Activated gamma-delta T cell treated with Interleukin-2 at 50 U/mL for 16 hours (primary cell): ENCODE measurements at regions not wholly inside any gene's neighbourhood (a gene's known extent, or its start where the extent isn't known, plus 50 kb on each side); places are given as distances from the start of the nearest gene placed in this dataset.

Experiments
- DNase-seq: peaks from one replicate; pipeline ENCODE4 v3.0.0-alpha.2; 2020

- DNase-seq: no peak
Observed at GRCh38 chr10:113447278-113447677, 105.6 kb upstream of the HABP2 start.

GRCh38 chr10:113449006-113449695 lies 103.7 kb upstream of the HABP2 start:
- DNase-seq: no peak

GRCh38 chr10:113450046-113450804 lies 102.6 kb upstream of the HABP2 start:
- DNase-seq: no peak

GRCh38 chr10:113450906-113451305 lies 101.9 kb upstream of the HABP2 start:
- DNase-seq: no peak

- DNase-seq: no peak
Observed at GRCh38 chr10:113452146-113452845, 100.6 kb upstream of the HABP2 start.

- DNase-seq: no peak
Observed at GRCh38 chr10:113453351-113453750, 99.5 kb upstream of the HABP2 start.

- DNase-seq: no peak
Observed at GRCh38 chr10:113454341-113455061, 98.4 kb upstream of the HABP2 start.

GRCh38 chr10:113455947-113456346 lies 96.9 kb upstream of the HABP2 start:
- no peak for DNase-seq

GRCh38 chr10:113456741-113457140 lies 96.1 kb upstream of the HABP2 start:
- DNase-seq: no peak

- no peak for DNase-seq
Observed at GRCh38 chr10:113457408-113457807, 95.4 kb upstream of the HABP2 start.

GRCh38 chr10:113458451-113458850 lies 94.4 kb upstream of the HABP2 start:
- DNase-seq: no peak

- DNase-seq: no peak
Observed at GRCh38 chr10:113458944-113459343, 93.9 kb upstream of the HABP2 start.

GRCh38 chr10:113459626-113460280 lies 93.1 kb upstream of the HABP2 start:
- DNase-seq: no peak

GRCh38 chr10:113463083-113463482 lies 89.8 kb upstream of the HABP2 start:
- no peak for DNase-seq

GRCh38 chr10:113463777-113464176 lies 89.1 kb upstream of the HABP2 start:
- DNase-seq: no peak

GRCh38 chr10:113469796-113470195 lies 83.1 kb upstream of the HABP2 start:
- DNase-seq: no peak

- DNase-seq: no peak
Observed at GRCh38 chr10:113470372-113471240, 82.2 kb upstream of the HABP2 start.

- no peak for DNase-seq
Observed at GRCh38 chr10:113471241-113471996, 81.4 kb upstream of the HABP2 start.

GRCh38 chr10:113473011-113473410 lies 79.8 kb upstream of the HABP2 start:
- DNase-seq: no peak

GRCh38 chr10:113473851-113474250 lies 79.0 kb upstream of the HABP2 start:
- no peak for DNase-seq

- DNase-seq: no peak
Observed at GRCh38 chr10:113474752-113475151, 78.1 kb upstream of the HABP2 start.
